ENCODE measurements at regions not wholly inside any gene's neighbourhood (a gene's known extent, or its start where the extent isn't known, plus 50 kb on each side); places are given as distances from the start of the nearest gene placed in this dataset. TPM values are rescaled to one million over a fixed set of nuclear protein-coding genes. Genes with fewer than 3 reads are reported as not detected.

- no peak for ATAC-seq (ENCODE audit: low FRiP score)
- TF ChIP-seq, protein P1, sequence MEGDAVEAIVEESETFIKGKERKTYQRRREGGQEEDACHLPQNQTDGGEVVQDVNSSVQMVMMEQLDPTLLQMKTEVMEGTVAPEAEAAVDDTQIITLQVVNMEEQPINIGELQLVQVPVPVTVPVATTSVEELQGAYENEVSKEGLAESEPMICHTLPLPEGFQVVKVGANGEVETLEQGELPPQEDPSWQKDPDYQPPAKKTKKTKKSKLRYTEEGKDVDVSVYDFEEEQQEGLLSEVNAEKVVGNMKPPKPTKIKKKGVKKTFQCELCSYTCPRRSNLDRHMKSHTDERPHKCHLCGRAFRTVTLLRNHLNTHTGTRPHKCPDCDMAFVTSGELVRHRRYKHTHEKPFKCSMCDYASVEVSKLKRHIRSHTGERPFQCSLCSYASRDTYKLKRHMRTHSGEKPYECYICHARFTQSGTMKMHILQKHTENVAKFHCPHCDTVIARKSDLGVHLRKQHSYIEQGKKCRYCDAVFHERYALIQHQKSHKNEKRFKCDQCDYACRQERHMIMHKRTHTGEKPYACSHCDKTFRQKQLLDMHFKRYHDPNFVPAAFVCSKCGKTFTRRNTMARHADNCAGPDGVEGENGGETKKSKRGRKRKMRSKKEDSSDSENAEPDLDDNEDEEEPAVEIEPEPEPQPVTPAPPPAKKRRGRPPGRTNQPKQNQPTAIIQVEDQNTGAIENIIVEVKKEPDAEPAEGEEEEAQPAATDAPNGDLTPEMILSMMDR (IDR thresholded peaks at IDR 0.05) = no peak
- no peak for DNase-seq (ENCODE audit: low spot score)
Measured at GRCh38 chr6:84816741-84817140, 52.3 kb upstream of the TBX18 start.

DNA sequence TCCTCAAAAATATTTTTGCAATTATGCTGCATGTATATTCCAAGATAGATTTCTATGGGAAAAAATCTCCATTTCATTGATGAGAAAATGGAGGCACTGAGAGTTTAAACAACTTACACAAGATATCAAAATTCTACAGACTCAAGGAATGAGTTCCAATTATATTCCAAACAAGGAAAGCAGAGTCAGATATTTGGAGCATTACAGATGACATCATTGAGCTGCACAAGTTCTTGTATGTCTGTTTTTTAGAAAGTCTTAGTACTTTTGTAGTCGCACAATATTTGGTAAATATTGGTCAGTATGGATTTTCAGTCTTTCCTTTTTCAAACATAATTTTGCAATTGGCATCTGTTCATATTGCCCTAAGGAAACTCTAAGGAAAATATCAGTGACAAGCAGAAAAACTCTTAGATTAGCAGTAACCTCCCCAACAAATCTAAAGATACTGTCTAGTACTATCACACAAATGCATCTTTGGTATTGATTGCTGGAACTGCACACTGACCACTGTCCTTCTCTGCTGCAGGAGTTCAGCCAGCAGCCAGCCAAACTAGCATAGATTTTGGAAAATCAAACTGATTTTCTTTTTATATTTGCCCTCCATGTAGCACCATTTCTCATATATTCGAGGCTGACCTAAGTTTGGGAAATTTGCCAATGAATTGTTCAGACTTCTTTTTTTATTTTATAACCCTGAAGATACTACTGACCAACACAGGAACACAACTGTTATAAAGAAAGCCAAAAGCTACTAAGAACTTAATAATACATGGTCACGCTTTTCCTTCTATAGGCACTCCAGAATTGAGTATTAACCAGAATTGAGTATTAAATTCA, 51.7 kb upstream of the TBX18 start:
- ATAC-seq (ENCODE audit: low FRiP score) (no peak), DNase-seq (ENCODE audit: low spot score) (no peak)
- TF ChIP-seq, protein P1 (IDR thresholded peaks at IDR 0.05) = no peak

Small RNA genes in the stretch of these regions (small RNA-seq; reads per million reads assigned to genes)
- gene AL109941.1 = not detected
